GM23338 (cell line): ENCODE measurements at regions not wholly inside any gene's neighbourhood (a gene's known extent, or its start where the extent isn't known, plus 50 kb on each side); places are given as distances from the start of the nearest gene placed in this dataset.

ENCODE experiments used
- ATAC-seq: fragments of 200-7000 bp; cut with Tn5 transposase; 3 replicates; pipeline ENCODE4 v1.9.1; 2020
- DNase-seq: peaks from one replicate; pipeline ENCODE4 v3.0.0-alpha.2; 2015; ENCODE audit warnings: low spot score
- H2AFZ ChIP-seq: fragments of 200-600 bp; sonication (generic); 2 replicates; pipeline ENCODE4 v1.8.0; 2016; ENCODE audit warnings: antibody characterized with exemption, mild to moderate bottlenecking, moderate library complexity
- H3F3A ChIP-seq: fragments of 200-600 bp; sonication (generic); replicated peaks from 2 replicates; pipeline ENCODE4 v1.8.0; 2017; ENCODE audit warnings: antibody characterized with exemption, mixed run types, low read depth
- H3K27ac ChIP-seq: fragments of 200-600 bp; sonication (generic); 2 replicates; pipeline ENCODE4 v1.6.1; 2016; ENCODE audit warnings: low read depth
- H3K27me3 ChIP-seq: fragments of 200-600 bp; sonication (generic); 2 replicates; pipeline ENCODE4 v1.8.0; 2016; ENCODE audit warnings: mild to moderate bottlenecking, mixed run types, moderate library complexity; ENCODE audit not compliant: insufficient read depth
- H3K36me3 ChIP-seq: fragments of 200-600 bp; sonication (generic); 2 replicates; pipeline ENCODE4 v1.8.0; 2016; ENCODE audit warnings: mild to moderate bottlenecking; ENCODE audit not compliant: insufficient read depth
- H3K4me1 ChIP-seq: fragments of 200-600 bp; sonication (generic); 2 replicates; pipeline ENCODE4 v1.8.0; 2016; ENCODE audit warnings: mild to moderate bottlenecking, moderate library complexity; ENCODE audit not compliant: insufficient read depth
- H3K4me2 ChIP-seq: fragments of 200-600 bp; sonication (generic); 2 replicates; pipeline ENCODE4 v1.7.1; 2017; ENCODE audit warnings: mixed run types
- H3K4me3 ChIP-seq: fragments of 200-600 bp; sonication (generic); 2 replicates; pipeline ENCODE4 v1.6.1; 2016; ENCODE audit warnings: mixed run types
- H3K79me2 ChIP-seq: fragments of 200-600 bp; sonication (generic); replicated peaks from 2 replicates; pipeline ENCODE4 v1.8.0; 2017; ENCODE audit warnings: mild to moderate bottlenecking; ENCODE audit not compliant: insufficient read depth
- H3K9me2 ChIP-seq: fragments of 200-600 bp; sonication (generic); 2 replicates; pipeline ENCODE4 v1.8.0; 2017; ENCODE audit not compliant: insufficient read depth
- H4K20me1 ChIP-seq: fragments of 200-600 bp; sonication (generic); replicated peaks from 2 replicates; pipeline ENCODE4 v1.8.0; 2017; ENCODE audit warnings: mild to moderate bottlenecking; ENCODE audit not compliant: insufficient read depth
- H3K27ac Mint-ChIP-seq: 2 replicates; pipeline ENCODE4 v1.8.0; 2020; ENCODE audit warnings: inconsistent platforms, mild to moderate bottlenecking, moderate library complexity, mixed read lengths
- H3K27me3 Mint-ChIP-seq: 3 replicates; pipeline ENCODE4 v1.8.0; 2022; ENCODE audit warnings: low read depth, mild to moderate bottlenecking, moderate library complexity, mixed read lengths, inconsistent platforms; ENCODE audit not compliant: insufficient read depth, poor library complexity
- H3K36me3 Mint-ChIP-seq: 3 replicates; pipeline ENCODE4 v1.8.0; 2021; ENCODE audit warnings: low read depth, mild to moderate bottlenecking, inconsistent platforms, moderate library complexity, mixed read lengths
- H3K4me1 Mint-ChIP-seq: 3 replicates; pipeline ENCODE4 v1.8.0; 2020; ENCODE audit warnings: mild to moderate bottlenecking, inconsistent platforms, mixed read lengths
- H3K4me3 Mint-ChIP-seq: 3 replicates; pipeline ENCODE4 v1.8.0; 2021; ENCODE audit warnings: moderate library complexity, mild to moderate bottlenecking, inconsistent platforms, mixed read lengths
- H3K9me3 Mint-ChIP-seq: 3 replicates; pipeline ENCODE4 v1.8.0; 2020; ENCODE audit warnings: moderate library complexity, mild to moderate bottlenecking, inconsistent platforms, mixed read lengths
- CREB1 ChIP-seq: fragments of 250-450 bp; sonication (Bioruptor Pico); IDR thresholded peaks from 2 replicates; pipeline ENCODE4 v1.5.0; 2020; ENCODE audit warnings: low read depth, mild to moderate bottlenecking, moderate library complexity
- EZH2 ChIP-seq: fragments of 200-600 bp; sonication (generic); IDR thresholded peaks from one replicate; pipeline ENCODE4 v1.8.0; 2017; ENCODE audit warnings: antibody characterized with exemption, mild to moderate bottlenecking, low read depth; ENCODE audit not compliant: unreplicated experiment
- EZH2phosphoT487 ChIP-seq: fragments of 200-600 bp; sonication (generic); IDR thresholded peaks from one replicate; pipeline ENCODE4 v1.8.1; 2018; ENCODE audit warnings: antibody characterized with exemption; ENCODE audit not compliant: unreplicated experiment
- JUNB ChIP-seq: IDR thresholded peaks from one replicate; pipeline ENCODE4 v1.6.1; 2016; ENCODE audit warnings: antibody characterized with exemption; ENCODE audit not compliant: unreplicated experiment
- NANOG ChIP-seq: IDR thresholded peaks from 2 replicates; pipeline ENCODE4 v1.6.1; 2016; ENCODE audit warnings: antibody characterized with exemption, borderline replicate concordance
- POLR2AphosphoS5 ChIP-seq: IDR thresholded peaks from 2 replicates; pipeline ENCODE4 v1.6.1; 2016; ENCODE audit warnings: antibody characterized with exemption, low read depth
- STAT1 ChIP-seq: IDR thresholded peaks from one replicate; pipeline ENCODE4 v1.6.1; 2016; ENCODE audit warnings: antibody characterized with exemption; ENCODE audit not compliant: unreplicated experiment
- ZNF114 ChIP-seq: fragments of 250-450 bp; sonication (Bioruptor Pico); IDR thresholded peaks from 2 replicates; pipeline ENCODE4 v1.5.0; 2020; ENCODE audit warnings: mild to moderate bottlenecking, moderate library complexity
- ZNF331 ChIP-seq: fragments of 250-450 bp; sonication (Bioruptor Pico); IDR thresholded peaks from 2 replicates; pipeline ENCODE4 v1.5.0; 2020; ENCODE audit warnings: low read depth, mild to moderate bottlenecking, moderate library complexity
- TF ChIP-seq, protein P1 (sequence below): fragments of 250-450 bp; sonication (Bioruptor Pico); IDR thresholded peaks from 2 replicates; pipeline ENCODE4 v1.5.0; 2020; ENCODE audit warnings: mild to moderate bottlenecking, moderate library complexity
- TF ChIP-seq, protein P2 (sequence below), 2 experiments: fragments of 200-600 bp in 1 of 2; sonication (generic) in 1 of 2; conservative IDR thresholded peaks; 2 replicates each; pipeline versions ENCODE4 v1.5.1 to v1.6.1; 2016 to 2017; ENCODE audit warnings: antibody characterized with exemption in 2 of 2, low read depth in 2 of 2, mild to moderate bottlenecking in 2 of 2, moderate library complexity in 1 of 2
- TF ChIP-seq, protein P3 (sequence below): IDR thresholded peaks from 2 replicates; pipeline ENCODE4 v1.6.1; 2016; ENCODE audit warnings: antibody characterized with exemption
- TF ChIP-seq, protein P4 (sequence below): IDR thresholded peaks from one replicate; pipeline ENCODE4 v1.6.1; 2018; ENCODE audit warnings: antibody characterized with exemption; ENCODE audit not compliant: unreplicated experiment

DNA sequence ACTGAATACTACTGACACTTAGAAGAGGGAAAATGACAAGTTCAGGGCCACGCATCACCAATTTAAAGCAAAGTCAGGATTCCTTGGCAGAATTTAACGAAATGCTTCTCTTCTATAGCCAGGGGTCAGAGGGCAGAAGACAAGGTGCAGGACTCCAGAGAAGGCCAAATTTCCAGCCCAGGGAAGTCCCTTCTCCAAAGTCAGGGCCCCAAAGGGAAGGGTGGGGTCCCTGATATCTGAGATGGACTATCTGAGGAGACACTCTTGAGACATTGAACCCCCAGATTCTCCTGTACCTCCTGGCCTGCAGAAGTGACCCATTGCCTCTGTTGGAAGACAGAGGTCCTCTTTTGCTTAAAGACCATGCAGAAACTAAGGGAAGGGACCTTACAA is 91.2 kb downstream of the RPS6KA4 start:
- Histone ChIP-seq H2AFZ (no peak overlapping the region; the same call in 1 of the 2 replicates), H3K4me2 (peak overlapping the region; percentile 94; the same call in 1 of the 2 replicates)

More for the DNA sequence above, 91.2 kb downstream of the RPS6KA4 start:
- H3K27ac Mint-ChIP-seq: no peak overlapping the region
- H3K27me3 Mint-ChIP-seq: peaks cover 25% of the 10 kb centered on the region
- H3K4me3 Mint-ChIP-seq: no peak overlapping the region; the same call in 2 of the 3 replicates
- TF ChIP-seq CREB1 (CRISPR knock-in tag) (no peak), JUNB (no peak), STAT1 (no peak), ZNF331 (CRISPR knock-in tag) (no peak), POLR2AphosphoS5 (no peak), NANOG (no peak), EZH2 (no peak), EZH2phosphoT487 (no peak), ZNF114 (CRISPR knock-in tag) (no peak)
- TF ChIP-seq, protein P1, sequence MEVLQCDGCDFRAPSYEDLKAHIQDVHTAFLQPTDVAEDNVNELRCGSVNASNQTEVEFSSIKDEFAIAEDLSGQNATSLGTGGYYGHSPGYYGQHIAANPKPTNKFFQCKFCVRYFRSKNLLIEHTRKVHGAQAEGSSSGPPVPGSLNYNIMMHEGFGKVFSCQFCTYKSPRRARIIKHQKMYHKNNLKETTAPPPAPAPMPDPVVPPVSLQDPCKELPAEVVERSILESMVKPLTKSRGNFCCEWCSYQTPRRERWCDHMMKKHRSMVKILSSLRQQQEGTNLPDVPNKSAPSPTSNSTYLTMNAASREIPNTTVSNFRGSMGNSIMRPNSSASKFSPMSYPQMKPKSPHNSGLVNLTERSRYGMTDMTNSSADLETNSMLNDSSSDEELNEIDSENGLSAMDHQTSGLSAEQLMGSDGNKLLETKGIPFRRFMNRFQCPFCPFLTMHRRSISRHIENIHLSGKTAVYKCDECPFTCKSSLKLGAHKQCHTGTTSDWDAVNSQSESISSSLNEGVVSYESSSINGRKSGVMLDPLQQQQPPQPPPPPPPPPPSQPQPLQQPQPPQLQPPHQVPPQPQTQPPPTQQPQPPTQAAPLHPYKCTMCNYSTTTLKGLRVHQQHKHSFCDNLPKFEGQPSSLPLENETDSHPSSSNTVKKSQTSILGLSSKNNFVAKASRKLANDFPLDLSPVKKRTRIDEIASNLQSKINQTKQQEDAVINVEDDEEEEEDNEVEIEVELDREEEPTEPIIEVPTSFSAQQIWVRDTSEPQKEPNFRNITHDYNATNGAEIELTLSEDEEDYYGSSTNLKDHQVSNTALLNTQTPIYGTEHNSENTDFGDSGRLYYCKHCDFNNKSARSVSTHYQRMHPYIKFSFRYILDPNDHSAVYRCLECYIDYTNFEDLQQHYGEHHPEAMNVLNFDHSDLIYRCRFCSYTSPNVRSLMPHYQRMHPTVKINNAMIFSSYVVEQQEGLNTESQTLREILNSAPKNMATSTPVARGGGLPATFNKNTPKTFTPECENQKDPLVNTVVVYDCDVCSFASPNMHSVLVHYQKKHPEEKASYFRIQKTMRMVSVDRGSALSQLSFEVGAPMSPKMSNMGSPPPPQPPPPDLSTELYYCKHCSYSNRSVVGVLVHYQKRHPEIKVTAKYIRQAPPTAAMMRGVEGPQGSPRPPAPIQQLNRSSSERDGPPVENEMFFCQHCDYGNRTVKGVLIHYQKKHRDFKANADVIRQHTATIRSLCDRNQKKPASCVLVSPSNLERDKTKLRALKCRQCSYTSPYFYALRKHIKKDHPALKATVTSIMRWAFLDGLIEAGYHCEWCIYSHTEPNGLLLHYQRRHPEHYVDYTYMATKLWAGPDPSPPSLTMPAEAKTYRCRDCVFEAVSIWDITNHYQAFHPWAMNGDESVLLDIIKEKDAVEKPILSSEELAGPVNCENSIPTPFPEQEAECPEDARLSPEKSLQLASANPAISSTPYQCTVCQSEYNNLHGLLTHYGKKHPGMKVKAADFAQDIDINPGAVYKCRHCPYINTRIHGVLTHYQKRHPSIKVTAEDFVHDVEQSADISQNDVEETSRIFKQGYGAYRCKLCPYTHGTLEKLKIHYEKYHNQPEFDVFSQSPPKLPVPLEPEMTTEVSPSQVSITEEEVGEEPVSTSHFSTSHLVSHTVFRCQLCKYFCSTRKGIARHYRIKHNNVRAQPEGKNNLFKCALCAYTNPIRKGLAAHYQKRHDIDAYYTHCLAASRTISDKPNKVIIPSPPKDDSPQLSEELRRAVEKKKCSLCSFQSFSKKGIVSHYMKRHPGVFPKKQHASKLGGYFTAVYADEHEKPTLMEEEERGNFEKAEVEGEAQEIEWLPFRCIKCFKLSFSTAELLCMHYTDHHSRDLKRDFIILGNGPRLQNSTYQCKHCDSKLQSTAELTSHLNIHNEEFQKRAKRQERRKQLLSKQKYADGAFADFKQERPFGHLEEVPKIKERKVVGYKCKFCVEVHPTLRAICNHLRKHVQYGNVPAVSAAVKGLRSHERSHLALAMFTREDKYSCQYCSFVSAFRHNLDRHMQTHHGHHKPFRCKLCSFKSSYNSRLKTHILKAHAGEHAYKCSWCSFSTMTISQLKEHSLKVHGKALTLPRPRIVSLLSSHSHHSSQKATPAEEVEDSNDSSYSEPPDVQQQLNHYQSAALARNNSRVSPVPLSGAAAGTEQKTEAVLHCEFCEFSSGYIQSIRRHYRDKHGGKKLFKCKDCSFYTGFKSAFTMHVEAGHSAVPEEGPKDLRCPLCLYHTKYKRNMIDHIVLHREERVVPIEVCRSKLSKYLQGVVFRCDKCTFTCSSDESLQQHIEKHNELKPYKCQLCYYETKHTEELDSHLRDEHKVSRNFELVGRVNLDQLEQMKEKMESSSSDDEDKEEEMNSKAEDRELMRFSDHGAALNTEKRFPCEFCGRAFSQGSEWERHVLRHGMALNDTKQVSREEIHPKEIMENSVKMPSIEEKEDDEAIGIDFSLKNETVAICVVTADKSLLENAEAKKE (CRISPR knock-in tag): no peak
- TF ChIP-seq, protein P2, sequence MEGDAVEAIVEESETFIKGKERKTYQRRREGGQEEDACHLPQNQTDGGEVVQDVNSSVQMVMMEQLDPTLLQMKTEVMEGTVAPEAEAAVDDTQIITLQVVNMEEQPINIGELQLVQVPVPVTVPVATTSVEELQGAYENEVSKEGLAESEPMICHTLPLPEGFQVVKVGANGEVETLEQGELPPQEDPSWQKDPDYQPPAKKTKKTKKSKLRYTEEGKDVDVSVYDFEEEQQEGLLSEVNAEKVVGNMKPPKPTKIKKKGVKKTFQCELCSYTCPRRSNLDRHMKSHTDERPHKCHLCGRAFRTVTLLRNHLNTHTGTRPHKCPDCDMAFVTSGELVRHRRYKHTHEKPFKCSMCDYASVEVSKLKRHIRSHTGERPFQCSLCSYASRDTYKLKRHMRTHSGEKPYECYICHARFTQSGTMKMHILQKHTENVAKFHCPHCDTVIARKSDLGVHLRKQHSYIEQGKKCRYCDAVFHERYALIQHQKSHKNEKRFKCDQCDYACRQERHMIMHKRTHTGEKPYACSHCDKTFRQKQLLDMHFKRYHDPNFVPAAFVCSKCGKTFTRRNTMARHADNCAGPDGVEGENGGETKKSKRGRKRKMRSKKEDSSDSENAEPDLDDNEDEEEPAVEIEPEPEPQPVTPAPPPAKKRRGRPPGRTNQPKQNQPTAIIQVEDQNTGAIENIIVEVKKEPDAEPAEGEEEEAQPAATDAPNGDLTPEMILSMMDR (conservative IDR thresholded peaks at IDR 0.05; ENCODE audit: low read depth in 2 of 2): no peak
- TF ChIP-seq, protein P3, sequence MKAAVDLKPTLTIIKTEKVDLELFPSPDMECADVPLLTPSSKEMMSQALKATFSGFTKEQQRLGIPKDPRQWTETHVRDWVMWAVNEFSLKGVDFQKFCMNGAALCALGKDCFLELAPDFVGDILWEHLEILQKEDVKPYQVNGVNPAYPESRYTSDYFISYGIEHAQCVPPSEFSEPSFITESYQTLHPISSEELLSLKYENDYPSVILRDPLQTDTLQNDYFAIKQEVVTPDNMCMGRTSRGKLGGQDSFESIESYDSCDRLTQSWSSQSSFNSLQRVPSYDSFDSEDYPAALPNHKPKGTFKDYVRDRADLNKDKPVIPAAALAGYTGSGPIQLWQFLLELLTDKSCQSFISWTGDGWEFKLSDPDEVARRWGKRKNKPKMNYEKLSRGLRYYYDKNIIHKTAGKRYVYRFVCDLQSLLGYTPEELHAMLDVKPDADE: no peak
- TF ChIP-seq, protein P4, sequence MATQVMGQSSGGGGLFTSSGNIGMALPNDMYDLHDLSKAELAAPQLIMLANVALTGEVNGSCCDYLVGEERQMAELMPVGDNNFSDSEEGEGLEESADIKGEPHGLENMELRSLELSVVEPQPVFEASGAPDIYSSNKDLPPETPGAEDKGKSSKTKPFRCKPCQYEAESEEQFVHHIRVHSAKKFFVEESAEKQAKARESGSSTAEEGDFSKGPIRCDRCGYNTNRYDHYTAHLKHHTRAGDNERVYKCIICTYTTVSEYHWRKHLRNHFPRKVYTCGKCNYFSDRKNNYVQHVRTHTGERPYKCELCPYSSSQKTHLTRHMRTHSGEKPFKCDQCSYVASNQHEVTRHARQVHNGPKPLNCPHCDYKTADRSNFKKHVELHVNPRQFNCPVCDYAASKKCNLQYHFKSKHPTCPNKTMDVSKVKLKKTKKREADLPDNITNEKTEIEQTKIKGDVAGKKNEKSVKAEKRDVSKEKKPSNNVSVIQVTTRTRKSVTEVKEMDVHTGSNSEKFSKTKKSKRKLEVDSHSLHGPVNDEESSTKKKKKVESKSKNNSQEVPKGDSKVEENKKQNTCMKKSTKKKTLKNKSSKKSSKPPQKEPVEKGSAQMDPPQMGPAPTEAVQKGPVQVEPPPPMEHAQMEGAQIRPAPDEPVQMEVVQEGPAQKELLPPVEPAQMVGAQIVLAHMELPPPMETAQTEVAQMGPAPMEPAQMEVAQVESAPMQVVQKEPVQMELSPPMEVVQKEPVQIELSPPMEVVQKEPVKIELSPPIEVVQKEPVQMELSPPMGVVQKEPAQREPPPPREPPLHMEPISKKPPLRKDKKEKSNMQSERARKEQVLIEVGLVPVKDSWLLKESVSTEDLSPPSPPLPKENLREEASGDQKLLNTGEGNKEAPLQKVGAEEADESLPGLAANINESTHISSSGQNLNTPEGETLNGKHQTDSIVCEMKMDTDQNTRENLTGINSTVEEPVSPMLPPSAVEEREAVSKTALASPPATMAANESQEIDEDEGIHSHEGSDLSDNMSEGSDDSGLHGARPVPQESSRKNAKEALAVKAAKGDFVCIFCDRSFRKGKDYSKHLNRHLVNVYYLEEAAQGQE: no peak
- no peak for ATAC-seq
- no peak overlapping the region for H3K4me3 ChIP-seq
- peaks cover 11% of the 10 kb centered on the region for H3K4me1 ChIP-seq
- no peaks in the 10 kb centered on the region for H3K36me3 ChIP-seq
- H3K9me2 ChIP-seq: no peaks in the 10 kb centered on the region
- DNase-seq: no peak
- H3K27me3 ChIP-seq: peaks cover 16% of the 10 kb centered on the region; the same call in 1 of the 2 replicates
- no peaks in the 10 kb centered on the region for H3K9me3 Mint-ChIP-seq
- no peaks in the 10 kb centered on the region for H4K20me1 ChIP-seq
- H3K27ac ChIP-seq: no peak overlapping the region
- no peaks in the 10 kb centered on the region for H3K79me2 ChIP-seq
- H3K4me1 Mint-ChIP-seq: peaks cover 12% of the 10 kb centered on the region
- H3K36me3 Mint-ChIP-seq: no peaks in the 10 kb centered on the region
- H3F3A ChIP-seq: no peaks in the 10 kb centered on the region; the same call in 1 of the 2 replicates
